Tibial artery (tissue), 4 donors: ENCODE measurements at regions not wholly inside any gene's neighbourhood (a gene's known extent, or its start where the extent isn't known, plus 50 kb on each side); places are given as distances from the start of the nearest gene placed in this dataset.

Source experiments
- DNase-seq, 2 donors: peaks; one replicate each; pipeline ENCODE4 v3.0.0-alpha.2; 2019
- H3K27ac ChIP-seq, 2 donors: fragments of 200-600 bp; sonication (generic) in 1 of 2; 1 replicate in 1 of 2; 2 replicates in 1 of 2; pipeline ENCODE4 v1.5.1; 2018 to 2019; ENCODE audit warnings: mild to moderate bottlenecking in 1 of 2
- H3K27me3 ChIP-seq, 2 donors: fragments of 200-600 bp; sonication (generic) in 1 of 2; one replicate each; pipeline versions ENCODE4 v1.5.1 to v1.6.0; 2016 to 2019
- H3K36me3 ChIP-seq, 3 donors: fragments of 200-600 bp; sonication (generic) in 2 of 3; one replicate each; pipeline ENCODE4 v1.5.1; 2016 to 2019; ENCODE audit warnings: mild to moderate bottlenecking in 2 of 3
- H3K4me1 ChIP-seq, 4 donors: fragments of 200-600 bp; sonication (generic) in 2 of 4; 1 replicate in 3 of 4; 2 replicates in 1 of 4; pipeline ENCODE4 v1.5.1; 2016 to 2019
- H3K4me3 ChIP-seq, 2 donors: fragments of 200-600 bp; sonication (generic) in 1 of 2; 1 replicate in 1 of 2; 2 replicates in 1 of 2; pipeline ENCODE4 v1.5.1; 2018 to 2019; ENCODE audit warnings: mild to moderate bottlenecking in 2 of 2
- H3K9me3 ChIP-seq, 3 donors: fragments of 200-600 bp; sonication (generic) in 1 of 3; one replicate each; pipeline ENCODE4 v1.5.1; 2016 to 2019
- intact Hi-C: fragments of 100-400 bp; cut with DNase I; formaldehyde crosslinking; loops from one replicate; pipeline ENCODE4 v1.15.0; 2023; ENCODE audit warnings: low total_unique reads
- TF ChIP-seq, protein P1 (sequence below), 2 experiments: fragments of 200-600 bp in 1 of 2; fragments of 450-650 bp in 1 of 2; IDR thresholded peaks; one replicate each; pipeline ENCODE4 v1.5.1; 2017 to 2019; ENCODE audit warnings: antibody characterized with exemption in 2 of 2, mild to moderate bottlenecking in 1 of 2, moderate library complexity in 1 of 2

GRCh38 chr22:48695251-48695650 is 1132.4 kb downstream of the BRD1 start:
- no peaks in the 10 kb centered on the region for H3K4me1 ChIP-seq
- H3K36me3 ChIP-seq, result no peaks in the 10 kb centered on the region
- DNase-seq, result no peak
- H3K27me3 ChIP-seq, result no peaks in the 10 kb centered on the region
- intact Hi-C loops, result no loop called here
- H3K27ac ChIP-seq, result no peak overlapping the region
- no peak overlapping the region for H3K4me3 ChIP-seq
- no peaks in the 10 kb centered on the region for H3K9me3 ChIP-seq
- TF ChIP-seq, protein P1, sequence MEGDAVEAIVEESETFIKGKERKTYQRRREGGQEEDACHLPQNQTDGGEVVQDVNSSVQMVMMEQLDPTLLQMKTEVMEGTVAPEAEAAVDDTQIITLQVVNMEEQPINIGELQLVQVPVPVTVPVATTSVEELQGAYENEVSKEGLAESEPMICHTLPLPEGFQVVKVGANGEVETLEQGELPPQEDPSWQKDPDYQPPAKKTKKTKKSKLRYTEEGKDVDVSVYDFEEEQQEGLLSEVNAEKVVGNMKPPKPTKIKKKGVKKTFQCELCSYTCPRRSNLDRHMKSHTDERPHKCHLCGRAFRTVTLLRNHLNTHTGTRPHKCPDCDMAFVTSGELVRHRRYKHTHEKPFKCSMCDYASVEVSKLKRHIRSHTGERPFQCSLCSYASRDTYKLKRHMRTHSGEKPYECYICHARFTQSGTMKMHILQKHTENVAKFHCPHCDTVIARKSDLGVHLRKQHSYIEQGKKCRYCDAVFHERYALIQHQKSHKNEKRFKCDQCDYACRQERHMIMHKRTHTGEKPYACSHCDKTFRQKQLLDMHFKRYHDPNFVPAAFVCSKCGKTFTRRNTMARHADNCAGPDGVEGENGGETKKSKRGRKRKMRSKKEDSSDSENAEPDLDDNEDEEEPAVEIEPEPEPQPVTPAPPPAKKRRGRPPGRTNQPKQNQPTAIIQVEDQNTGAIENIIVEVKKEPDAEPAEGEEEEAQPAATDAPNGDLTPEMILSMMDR (IDR thresholded peaks at IDR 0.05), result no peak

DNA sequence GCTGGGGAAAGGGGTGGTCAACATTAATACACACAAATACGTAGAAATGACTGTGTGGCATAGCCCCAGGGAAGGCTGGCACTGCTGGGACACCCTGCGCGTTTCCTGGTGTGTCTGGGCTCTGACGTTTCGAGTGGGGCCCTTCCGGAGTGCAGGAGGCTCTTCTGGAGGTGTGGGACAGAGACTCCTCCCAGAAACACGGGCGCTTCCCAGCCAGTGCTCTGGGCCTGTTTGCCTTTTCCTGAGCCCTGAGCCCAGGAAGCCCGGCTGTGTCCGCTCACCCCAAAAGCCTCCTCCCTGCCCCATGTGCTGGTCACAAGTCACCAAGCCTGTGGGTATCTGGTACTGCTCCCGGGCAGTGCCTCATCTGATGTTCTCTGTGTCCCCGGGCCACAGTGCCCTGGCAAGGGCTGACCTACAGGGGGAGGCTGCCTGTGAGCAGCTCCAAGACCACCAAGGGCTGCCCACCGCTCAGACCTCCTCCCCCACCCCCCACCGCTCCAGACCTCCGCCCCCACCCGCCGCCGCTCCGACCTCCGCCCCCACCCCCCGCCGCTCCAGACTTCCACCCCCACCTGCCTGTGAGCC is 1133.3 kb downstream of the BRD1 start:
- no peaks in the 10 kb centered on the region for H3K4me1 ChIP-seq
- no peak overlapping the region for H3K27ac ChIP-seq
- no peak for DNase-seq
- H3K36me3 ChIP-seq, result no peaks in the 10 kb centered on the region
- TF ChIP-seq, protein P1 (IDR thresholded peaks at IDR 0.05), result no peak
- no peaks in the 10 kb centered on the region for H3K27me3 ChIP-seq
- no peaks in the 10 kb centered on the region for H3K9me3 ChIP-seq
- intact Hi-C loops, result no loop called here
- no peak overlapping the region for H3K4me3 ChIP-seq

- intact Hi-C loops, result no loop called here
- TF ChIP-seq, protein P1 (IDR thresholded peaks at IDR 0.05), result no peak
- H3K27me3 ChIP-seq, result no peaks in the 10 kb centered on the region
- DNase-seq, result no peak
- H3K27ac ChIP-seq, result no peak overlapping the region
- H3K4me1 ChIP-seq, result no peaks in the 10 kb centered on the region
- no peak overlapping the region for H3K4me3 ChIP-seq
- no peaks in the 10 kb centered on the region for H3K36me3 ChIP-seq
- H3K9me3 ChIP-seq, result no peaks in the 10 kb centered on the region
These were observed 1134.1 kb downstream of the BRD1 start for GRCh38 chr22:48693377-48694135.

DNA sequence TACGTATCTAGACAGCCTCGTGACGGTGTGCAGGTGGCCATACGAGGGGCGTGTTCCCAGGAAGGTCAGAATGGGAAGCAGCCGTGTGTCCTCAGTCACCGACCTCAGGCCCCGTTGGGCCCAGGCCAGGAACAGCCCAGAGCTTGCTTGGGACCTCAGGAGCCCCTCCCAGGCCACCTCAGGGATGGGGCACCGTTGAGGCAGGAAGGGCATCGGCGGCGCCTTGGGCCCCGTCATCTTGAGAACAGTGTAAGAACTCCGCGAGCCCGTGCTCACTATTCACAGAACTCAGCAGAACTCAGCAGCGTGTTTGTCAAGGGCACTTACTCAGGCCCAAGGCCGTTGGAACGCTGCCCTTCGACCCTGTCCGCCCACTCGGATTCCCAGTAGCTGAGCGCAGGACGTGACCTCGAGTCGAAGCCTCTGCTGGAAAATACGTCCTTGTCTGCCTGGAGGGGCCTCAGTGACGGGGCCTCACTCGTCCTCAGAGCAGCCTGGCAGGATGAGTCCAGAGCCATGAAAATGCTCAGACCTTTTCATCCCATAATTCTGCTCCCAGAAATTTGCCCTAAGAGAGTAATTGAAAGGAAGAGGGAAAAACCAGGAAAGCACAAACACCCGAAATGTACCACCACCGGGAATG is 1134.8 kb downstream of the BRD1 start:
- H3K27me3 ChIP-seq, result no peaks in the 10 kb centered on the region
- no peaks in the 10 kb centered on the region for H3K9me3 ChIP-seq
- H3K36me3 ChIP-seq, result no peaks in the 10 kb centered on the region
- no peaks in the 10 kb centered on the region for H3K4me1 ChIP-seq
- intact Hi-C loops, result no loop called here
- H3K27ac ChIP-seq, result no peak overlapping the region
- no peak for DNase-seq
- TF ChIP-seq, protein P1 (IDR thresholded peaks at IDR 0.05), result no peak
- H3K4me3 ChIP-seq, result no peak overlapping the region

DNA sequence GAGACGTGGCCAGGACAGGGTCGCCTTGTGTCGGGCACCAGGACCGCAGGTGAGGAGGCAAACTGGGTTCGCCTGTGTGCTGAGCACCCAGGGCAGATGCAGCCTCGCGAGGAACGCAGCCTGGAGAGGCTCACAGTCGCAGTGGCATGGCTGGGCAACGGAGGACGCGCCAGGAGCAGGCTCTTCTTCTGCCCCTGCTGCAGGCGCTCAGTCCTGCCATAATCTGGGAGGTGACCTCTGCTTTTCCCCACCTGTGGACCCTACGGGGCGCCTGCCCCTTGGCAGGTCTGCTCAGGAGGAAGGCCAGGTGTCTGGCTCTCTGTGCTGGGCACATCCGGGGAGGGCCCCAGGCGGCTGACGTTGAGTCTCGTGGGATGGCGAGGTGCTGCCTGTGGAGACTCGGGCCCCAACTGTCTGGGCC is 1136.2 kb downstream of the BRD1 start:
- intact Hi-C loops, result no loop called here
- no peak for DNase-seq
- TF ChIP-seq, protein P1 (IDR thresholded peaks at IDR 0.05), result no peak
- H3K36me3 ChIP-seq, result no peaks in the 10 kb centered on the region
- H3K27me3 ChIP-seq, result no peaks in the 10 kb centered on the region
- H3K4me3 ChIP-seq, result no peak overlapping the region
- no peaks in the 10 kb centered on the region for H3K9me3 ChIP-seq
- no peaks in the 10 kb centered on the region for H3K4me1 ChIP-seq
- H3K27ac ChIP-seq, result no peak overlapping the region
